GM23338 (cell line): ENCODE measurements at regions not wholly inside any gene's neighbourhood (a gene's known extent, or its start where the extent isn't known, plus 50 kb on each side); places are given as distances from the start of the nearest gene placed in this dataset.

Source experiments
- ATAC-seq: fragments of 200-7000 bp; cut with Tn5 transposase; 3 replicates; pipeline ENCODE4 v1.9.1; 2020
- DNase-seq: peaks from one replicate; pipeline ENCODE4 v3.0.0-alpha.2; 2015; ENCODE audit warnings: low spot score
- H2AFZ ChIP-seq: fragments of 200-600 bp; sonication (generic); 2 replicates; pipeline ENCODE4 v1.8.0; 2016; ENCODE audit warnings: antibody characterized with exemption, mild to moderate bottlenecking, moderate library complexity
- H3F3A ChIP-seq: fragments of 200-600 bp; sonication (generic); replicated peaks from 2 replicates; pipeline ENCODE4 v1.8.0; 2017; ENCODE audit warnings: antibody characterized with exemption, mixed run types, low read depth
- H3K27ac ChIP-seq: fragments of 200-600 bp; sonication (generic); 2 replicates; pipeline ENCODE4 v1.6.1; 2016; ENCODE audit warnings: low read depth
- H3K27me3 ChIP-seq: fragments of 200-600 bp; sonication (generic); 2 replicates; pipeline ENCODE4 v1.8.0; 2016; ENCODE audit warnings: mild to moderate bottlenecking, mixed run types, moderate library complexity; ENCODE audit not compliant: insufficient read depth
- H3K36me3 ChIP-seq: fragments of 200-600 bp; sonication (generic); 2 replicates; pipeline ENCODE4 v1.8.0; 2016; ENCODE audit warnings: mild to moderate bottlenecking; ENCODE audit not compliant: insufficient read depth
- H3K4me1 ChIP-seq: fragments of 200-600 bp; sonication (generic); 2 replicates; pipeline ENCODE4 v1.8.0; 2016; ENCODE audit warnings: mild to moderate bottlenecking, moderate library complexity; ENCODE audit not compliant: insufficient read depth
- H3K4me2 ChIP-seq: fragments of 200-600 bp; sonication (generic); 2 replicates; pipeline ENCODE4 v1.7.1; 2017; ENCODE audit warnings: mixed run types
- H3K4me3 ChIP-seq: fragments of 200-600 bp; sonication (generic); 2 replicates; pipeline ENCODE4 v1.6.1; 2016; ENCODE audit warnings: mixed run types
- H3K79me2 ChIP-seq: fragments of 200-600 bp; sonication (generic); replicated peaks from 2 replicates; pipeline ENCODE4 v1.8.0; 2017; ENCODE audit warnings: mild to moderate bottlenecking; ENCODE audit not compliant: insufficient read depth
- H3K9me2 ChIP-seq: fragments of 200-600 bp; sonication (generic); 2 replicates; pipeline ENCODE4 v1.8.0; 2017; ENCODE audit not compliant: insufficient read depth
- H4K20me1 ChIP-seq: fragments of 200-600 bp; sonication (generic); replicated peaks from 2 replicates; pipeline ENCODE4 v1.8.0; 2017; ENCODE audit warnings: mild to moderate bottlenecking; ENCODE audit not compliant: insufficient read depth
- H3K27ac Mint-ChIP-seq: 2 replicates; pipeline ENCODE4 v1.8.0; 2020; ENCODE audit warnings: inconsistent platforms, mild to moderate bottlenecking, moderate library complexity, mixed read lengths
- H3K27me3 Mint-ChIP-seq: 3 replicates; pipeline ENCODE4 v1.8.0; 2022; ENCODE audit warnings: low read depth, mild to moderate bottlenecking, moderate library complexity, mixed read lengths, inconsistent platforms; ENCODE audit not compliant: insufficient read depth, poor library complexity
- H3K36me3 Mint-ChIP-seq: 3 replicates; pipeline ENCODE4 v1.8.0; 2021; ENCODE audit warnings: low read depth, mild to moderate bottlenecking, inconsistent platforms, moderate library complexity, mixed read lengths
- H3K4me1 Mint-ChIP-seq: 3 replicates; pipeline ENCODE4 v1.8.0; 2020; ENCODE audit warnings: mild to moderate bottlenecking, inconsistent platforms, mixed read lengths
- H3K4me3 Mint-ChIP-seq: 3 replicates; pipeline ENCODE4 v1.8.0; 2021; ENCODE audit warnings: moderate library complexity, mild to moderate bottlenecking, inconsistent platforms, mixed read lengths
- H3K9me3 Mint-ChIP-seq: 3 replicates; pipeline ENCODE4 v1.8.0; 2020; ENCODE audit warnings: moderate library complexity, mild to moderate bottlenecking, inconsistent platforms, mixed read lengths
- CREB1 ChIP-seq: fragments of 250-450 bp; sonication (Bioruptor Pico); IDR thresholded peaks from 2 replicates; pipeline ENCODE4 v1.5.0; 2020; ENCODE audit warnings: low read depth, mild to moderate bottlenecking, moderate library complexity
- CTCF ChIP-seq, 2 experiments: fragments of 200-600 bp in 1 of 2; sonication (generic) in 1 of 2; conservative IDR thresholded peaks; 2 replicates each; pipeline versions ENCODE4 v1.5.1 to v1.6.1; 2016 to 2017; ENCODE audit warnings: antibody characterized with exemption in 2 of 2, low read depth in 2 of 2, mild to moderate bottlenecking in 2 of 2, moderate library complexity in 1 of 2
- ETS1 ChIP-seq: IDR thresholded peaks from 2 replicates; pipeline ENCODE4 v1.6.1; 2016; ENCODE audit warnings: antibody characterized with exemption
- JUNB ChIP-seq: IDR thresholded peaks from one replicate; pipeline ENCODE4 v1.6.1; 2016; ENCODE audit warnings: antibody characterized with exemption; ENCODE audit not compliant: unreplicated experiment
- NANOG ChIP-seq: IDR thresholded peaks from 2 replicates; pipeline ENCODE4 v1.6.1; 2016; ENCODE audit warnings: antibody characterized with exemption, borderline replicate concordance
- POLR2AphosphoS5 ChIP-seq: IDR thresholded peaks from 2 replicates; pipeline ENCODE4 v1.6.1; 2016; ENCODE audit warnings: antibody characterized with exemption, low read depth
- REST ChIP-seq: IDR thresholded peaks from one replicate; pipeline ENCODE4 v1.6.1; 2018; ENCODE audit warnings: antibody characterized with exemption; ENCODE audit not compliant: unreplicated experiment
- ZNF114 ChIP-seq: fragments of 250-450 bp; sonication (Bioruptor Pico); IDR thresholded peaks from 2 replicates; pipeline ENCODE4 v1.5.0; 2020; ENCODE audit warnings: mild to moderate bottlenecking, moderate library complexity
- ZNF331 ChIP-seq: fragments of 250-450 bp; sonication (Bioruptor Pico); IDR thresholded peaks from 2 replicates; pipeline ENCODE4 v1.5.0; 2020; ENCODE audit warnings: low read depth, mild to moderate bottlenecking, moderate library complexity

- Histone ChIP-seq H3K4me2 (no peak overlapping the region), H3K27ac (no peak overlapping the region), H3K4me1 (no peaks in the 10 kb centered on the region; the same call in 1 of the 2 replicates), H3K79me2 (no peaks in the 10 kb centered on the region), H3K9me2 (no peaks in the 10 kb centered on the region; the same call in 1 of the 2 replicates), H4K20me1 (no peaks in the 10 kb centered on the region), H3K36me3 (no peaks in the 10 kb centered on the region), H3K27me3 (no peaks in the 10 kb centered on the region), H2AFZ (no peak overlapping the region), H3F3A (no peaks in the 10 kb centered on the region), H3K4me3 (no peak overlapping the region)
- H3K4me1 Mint-ChIP-seq, result peaks cover 28% of the 10 kb centered on the region
- no peaks in the 10 kb centered on the region for H3K9me3 Mint-ChIP-seq
- peaks cover 10% of the 10 kb centered on the region for H3K27me3 Mint-ChIP-seq
- no peak overlapping the region for H3K4me3 Mint-ChIP-seq
- TF ChIP-seq CTCF (conservative IDR thresholded peaks at IDR 0.05; ENCODE audit: low read depth in 2 of 2), result no peak
- TF ChIP-seq JUNB, result no peak
- TF ChIP-seq ETS1, result no peak
- TF ChIP-seq CREB1 (CRISPR knock-in tag), result no peak
- H3K36me3 Mint-ChIP-seq, result no peaks in the 10 kb centered on the region; the same call in 2 of the 3 replicates
- no peak for ATAC-seq
- H3K27ac Mint-ChIP-seq, result no peak overlapping the region
- DNase-seq, result no peak
These were observed 113.2 kb upstream of the SDK2 start for GRCh38 chr17:73757420-73757819.

- no peak overlapping the region for H3K27ac Mint-ChIP-seq
- Histone ChIP-seq H3K4me1 (no peaks in the 10 kb centered on the region; the same call in 1 of the 2 replicates), H3K36me3 (no peaks in the 10 kb centered on the region), H4K20me1 (no peaks in the 10 kb centered on the region), H3K27ac (no peak overlapping the region), H3K79me2 (no peaks in the 10 kb centered on the region), H3K4me3 (no peak overlapping the region), H2AFZ (no peak overlapping the region), H3K27me3 (no peaks in the 10 kb centered on the region), H3F3A (no peaks in the 10 kb centered on the region), H3K9me2 (no peaks in the 10 kb centered on the region), H3K4me2 (no peak overlapping the region)
- H3K36me3 Mint-ChIP-seq, result no peaks in the 10 kb centered on the region; the same call in 2 of the 3 replicates
- ATAC-seq (no peak), DNase-seq (no peak)
- no peak overlapping the region for H3K4me3 Mint-ChIP-seq
- peaks cover 25% of the 10 kb centered on the region for H3K4me1 Mint-ChIP-seq
- no peaks in the 10 kb centered on the region for H3K9me3 Mint-ChIP-seq
- no peak for TF ChIP-seq NANOG
- no peak for TF ChIP-seq CREB1 (CRISPR knock-in tag)
- TF ChIP-seq ZNF331 (CRISPR knock-in tag), result no peak
- TF ChIP-seq REST, result no peak
- no peak for TF ChIP-seq CTCF (conservative IDR thresholded peaks at IDR 0.05; ENCODE audit: low read depth in 2 of 2)
- TF ChIP-seq ZNF114 (CRISPR knock-in tag), result no peak
- no peak for TF ChIP-seq POLR2AphosphoS5
- TF ChIP-seq JUNB, result no peak
- H3K27me3 Mint-ChIP-seq, result peaks cover 10% of the 10 kb centered on the region
These were observed 114.0 kb upstream of the SDK2 start for GRCh38 chr17:73758245-73758644.
